HEK293T (cell line): ENCODE measurements at regions not wholly inside any gene's neighbourhood (a gene's known extent, or its start where the extent isn't known, plus 50 kb on each side); places are given as distances from the start of the nearest gene placed in this dataset.

ENCODE experiments used
- BHLHE40 ChIP-seq: fragments of 450-650 bp; IDR thresholded peaks from 2 replicates; pipeline ENCODE4 v1.6.1; 2016; ENCODE audit warnings: mild to moderate bottlenecking, moderate library complexity, borderline replicate concordance
- FOXK2 ChIP-seq: fragments of 450-650 bp; IDR thresholded peaks from 2 replicates; pipeline ENCODE4 v1.6.1; 2016; ENCODE audit warnings: mild to moderate bottlenecking
- FOXM1 ChIP-seq: fragments of 450-650 bp; IDR thresholded peaks from 2 replicates; pipeline ENCODE4 v1.6.1; 2017; ENCODE audit warnings: mild to moderate bottlenecking, borderline replicate concordance
- HDGF ChIP-seq: fragments of 450-650 bp; IDR thresholded peaks from 2 replicates; pipeline ENCODE4 v1.6.1; 2017; ENCODE audit warnings: antibody characterized with exemption, borderline replicate concordance
- SUZ12 ChIP-seq: fragments of 450-650 bp; IDR thresholded peaks from 2 replicates; pipeline ENCODE4 v1.6.1; 2016; ENCODE audit warnings: mild to moderate bottlenecking
- TARDBP ChIP-seq: fragments of 450-650 bp; IDR thresholded peaks from 2 replicates; pipeline ENCODE4 v1.6.1; 2016

DNA sequence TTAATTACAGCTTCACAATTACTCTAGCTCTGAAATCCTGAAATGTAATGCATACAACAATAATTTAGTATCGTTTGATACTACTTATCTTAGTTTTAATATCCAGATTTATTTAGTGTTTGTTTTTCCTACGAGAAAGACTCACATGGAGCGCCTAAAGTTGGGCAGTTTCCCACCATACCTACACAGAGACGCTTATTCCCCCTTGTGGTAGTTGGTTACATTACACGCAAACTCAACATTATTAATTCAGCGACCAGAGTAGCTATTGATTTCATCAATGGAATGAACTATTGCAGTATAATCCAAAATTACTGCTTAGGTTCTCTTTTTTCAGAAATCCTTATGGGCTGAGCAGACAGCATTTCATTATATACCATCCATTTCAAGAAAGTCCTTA is 164.0 kb upstream of the REG3G start:
- TF ChIP-seq HDGF (no peak), SUZ12 (no peak), FOXM1 (no peak), FOXK2 (no peak), BHLHE40 (no peak), TARDBP (no peak)
